Suppressor macrophage treated with lipopolysaccharide for 1 hour (primary cell): ENCODE measurements at regions not wholly inside any gene's neighbourhood (a gene's known extent, or its start where the extent isn't known, plus 50 kb on each side); places are given as distances from the start of the nearest gene placed in this dataset.

Experiments used
- DNase-seq, 3 donors: peaks; one replicate each; pipeline ENCODE4 v3.0.0-alpha.2; 2020 to 2022

DNA sequence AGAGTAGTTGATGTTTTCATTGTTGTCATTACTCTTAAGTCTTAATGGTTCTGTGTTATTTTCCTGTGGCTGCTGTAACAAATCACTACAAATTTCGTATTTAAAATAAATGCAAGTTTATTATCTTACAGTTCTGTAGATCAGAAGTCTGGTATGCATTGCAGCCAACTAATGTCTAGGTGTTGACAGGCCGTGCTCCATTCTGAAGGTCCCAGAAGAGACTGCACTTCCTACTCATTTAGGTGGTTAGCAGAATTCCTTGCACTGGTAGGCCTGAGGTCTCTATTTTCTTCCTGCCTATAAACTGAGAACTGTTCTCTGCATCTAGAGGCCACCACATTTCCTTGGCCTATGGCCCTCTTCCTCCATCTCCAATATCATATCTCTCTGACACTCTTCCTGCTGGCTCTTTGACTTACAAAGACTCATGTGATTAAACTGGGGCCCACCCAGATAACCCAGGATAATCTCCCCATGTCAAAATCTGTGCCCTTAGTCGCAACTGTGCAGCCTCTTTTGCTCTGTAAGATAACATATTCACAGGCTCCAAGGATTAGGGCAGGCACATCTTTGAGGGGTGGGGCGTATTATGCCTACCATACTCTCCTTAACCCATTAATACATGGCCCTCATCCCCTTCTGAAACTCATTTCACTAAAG lies 468.4 kb downstream of the FOXO1 start:
- DNase-seq, result no peak

DNA sequence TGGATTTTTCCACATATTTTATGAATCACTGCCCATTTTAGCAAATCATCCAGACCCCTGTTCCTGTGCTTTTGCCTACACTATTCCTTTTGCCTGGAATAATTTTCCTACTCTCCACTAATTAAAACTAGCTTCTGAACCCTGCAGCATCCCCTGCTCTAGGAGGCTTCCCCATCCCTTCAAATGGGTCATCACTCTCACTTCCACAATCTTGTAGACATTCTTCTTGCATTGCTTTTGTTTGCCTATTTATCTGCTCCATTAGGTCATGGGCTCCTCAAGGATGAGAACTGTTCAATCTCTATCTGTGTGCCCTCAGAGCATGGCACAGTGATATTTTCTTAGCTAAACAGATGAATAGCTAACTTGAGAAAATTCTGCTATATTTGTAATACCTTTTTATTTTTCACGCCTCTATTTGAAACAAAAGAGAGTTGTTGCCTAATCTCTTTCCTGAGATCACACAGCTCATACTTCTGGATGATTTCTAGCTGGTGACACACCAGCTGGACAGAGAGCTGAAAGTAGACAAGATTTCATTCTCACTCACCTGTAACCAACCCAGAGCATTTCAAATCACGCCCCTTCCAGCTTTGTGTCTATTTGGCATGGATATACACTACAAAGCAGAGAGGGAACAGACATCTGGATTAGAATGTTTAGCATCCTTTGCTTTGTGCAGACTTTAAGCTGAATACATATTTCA lies 466.0 kb downstream of the FOXO1 start:
- DNase-seq, result peak; percentile 15 to 49 (median 33)

DNA sequence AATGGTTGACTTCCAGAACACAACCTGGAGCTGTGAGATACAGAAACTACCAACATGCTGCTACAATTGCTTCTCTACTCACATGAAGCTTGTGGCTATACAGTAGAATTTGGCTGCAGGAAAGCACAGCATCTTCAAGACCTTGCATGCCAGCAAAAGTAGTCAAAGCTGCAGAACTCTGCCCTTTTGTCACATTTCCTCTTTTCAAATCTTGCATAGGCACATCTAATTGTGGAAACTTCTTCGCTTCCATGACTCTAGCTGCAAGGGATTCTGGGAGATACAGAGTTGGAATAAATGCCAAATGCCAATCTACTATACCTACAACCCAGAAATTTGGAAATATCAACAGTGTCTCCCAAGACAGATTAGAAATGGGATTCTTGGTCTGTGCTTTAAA lies 462.2 kb downstream of the FOXO1 start:
- DNase-seq, result no peak

DNA sequence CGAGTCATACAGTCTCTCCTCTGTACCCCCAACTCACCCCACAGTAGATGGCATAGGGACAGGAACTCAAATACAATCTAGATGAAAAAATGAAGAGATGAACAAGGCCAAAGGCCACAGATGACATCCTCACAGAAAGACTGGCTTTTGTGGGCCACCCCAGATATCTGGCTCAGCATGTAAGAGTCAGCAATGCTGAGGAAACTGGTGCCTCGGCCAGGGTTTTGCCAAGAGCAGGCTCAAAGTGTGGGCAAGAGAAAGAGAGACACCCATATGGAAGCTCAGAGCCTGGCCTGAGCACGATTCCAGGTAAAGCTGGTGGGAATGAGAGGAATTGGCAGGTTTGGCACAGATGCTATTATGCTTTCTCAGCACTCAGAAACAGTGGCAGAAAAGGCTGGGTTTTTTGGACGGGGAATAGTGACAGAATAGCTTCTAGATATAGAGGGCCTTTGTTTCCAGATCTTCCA lies 460.6 kb downstream of the FOXO1 start:
- DNase-seq, result no peak

DNA sequence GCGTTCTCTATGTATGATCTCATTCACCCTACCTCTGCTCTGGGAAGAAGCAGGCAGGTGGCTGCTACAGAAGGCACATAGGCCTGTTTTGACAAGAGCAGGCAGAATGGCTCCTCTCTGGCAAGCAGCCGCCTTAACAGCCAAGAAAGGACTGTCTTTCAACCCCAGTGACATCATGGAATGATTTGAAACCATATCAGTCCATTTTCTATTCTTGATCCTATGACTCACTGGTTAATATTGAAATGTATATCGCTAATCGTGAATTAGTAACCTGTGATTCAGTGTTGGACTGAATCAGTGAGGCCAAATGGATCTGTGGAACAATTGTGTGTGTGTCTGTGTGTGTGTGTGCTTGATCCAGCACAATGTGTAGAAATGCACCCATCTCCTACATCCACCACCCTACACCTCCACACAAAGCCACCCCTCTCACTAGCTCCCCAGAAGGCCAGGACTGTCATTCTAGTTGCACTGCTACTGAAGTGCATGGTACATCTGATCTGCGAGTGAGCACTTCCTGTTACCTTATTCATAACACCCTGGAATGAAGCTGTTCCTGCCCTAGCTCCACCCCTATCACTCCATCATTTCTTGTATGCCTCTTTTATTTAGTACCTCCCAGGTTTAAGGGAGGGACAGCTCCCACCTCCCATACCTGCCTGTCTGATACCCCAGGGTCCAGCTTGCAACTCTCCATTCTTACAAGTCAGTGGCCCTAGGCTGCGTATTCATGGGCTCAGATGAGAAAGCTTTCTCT lies 460.0 kb downstream of the FOXO1 start:
- DNase-seq, result peak in 1 of 3 donors; percentile 23

DNA sequence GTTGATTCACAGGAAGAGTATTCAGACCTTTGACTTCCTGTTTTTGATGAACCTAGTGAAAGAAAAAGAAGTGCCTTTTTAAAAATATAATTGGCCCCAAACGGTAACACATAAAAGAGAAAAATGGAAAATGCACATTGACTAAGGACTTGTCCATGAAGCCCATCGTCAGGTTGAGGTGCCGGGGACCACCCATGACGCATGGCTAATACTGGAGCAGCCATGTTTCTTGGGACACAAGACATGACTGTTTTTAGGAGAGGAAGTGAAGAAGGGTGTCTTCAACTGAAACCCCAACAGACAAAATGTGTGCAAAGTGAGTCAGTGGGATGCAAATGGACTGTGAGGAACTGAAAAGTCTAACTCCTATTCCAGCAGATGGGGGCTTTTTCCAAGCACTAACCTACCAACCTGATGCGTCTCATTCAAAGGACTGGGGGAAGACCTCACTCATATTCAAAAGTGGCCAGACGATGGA lies 459.4 kb downstream of the FOXO1 start:
- peak; percentile 27 to 54 (median 48) for DNase-seq

DNA sequence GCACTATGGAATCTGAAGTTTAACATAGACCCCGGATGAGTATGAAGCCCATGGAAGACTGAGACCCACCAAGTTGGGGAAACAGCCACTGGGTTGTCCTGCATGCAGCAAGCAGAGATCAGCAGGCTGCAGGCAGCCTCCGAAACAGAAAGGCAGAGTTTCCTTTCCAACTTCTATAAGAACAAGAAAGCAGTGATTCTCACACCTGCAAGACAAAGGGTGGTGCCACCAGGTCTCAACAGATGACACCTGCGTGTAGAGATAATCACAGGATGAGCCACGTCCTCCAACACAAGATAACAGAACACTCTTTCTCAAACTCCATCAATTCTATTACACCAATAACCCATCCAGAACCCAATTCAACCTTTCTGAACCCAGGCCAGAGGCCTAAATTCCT lies 457.9 kb downstream of the FOXO1 start:
- no peak for DNase-seq

DNA sequence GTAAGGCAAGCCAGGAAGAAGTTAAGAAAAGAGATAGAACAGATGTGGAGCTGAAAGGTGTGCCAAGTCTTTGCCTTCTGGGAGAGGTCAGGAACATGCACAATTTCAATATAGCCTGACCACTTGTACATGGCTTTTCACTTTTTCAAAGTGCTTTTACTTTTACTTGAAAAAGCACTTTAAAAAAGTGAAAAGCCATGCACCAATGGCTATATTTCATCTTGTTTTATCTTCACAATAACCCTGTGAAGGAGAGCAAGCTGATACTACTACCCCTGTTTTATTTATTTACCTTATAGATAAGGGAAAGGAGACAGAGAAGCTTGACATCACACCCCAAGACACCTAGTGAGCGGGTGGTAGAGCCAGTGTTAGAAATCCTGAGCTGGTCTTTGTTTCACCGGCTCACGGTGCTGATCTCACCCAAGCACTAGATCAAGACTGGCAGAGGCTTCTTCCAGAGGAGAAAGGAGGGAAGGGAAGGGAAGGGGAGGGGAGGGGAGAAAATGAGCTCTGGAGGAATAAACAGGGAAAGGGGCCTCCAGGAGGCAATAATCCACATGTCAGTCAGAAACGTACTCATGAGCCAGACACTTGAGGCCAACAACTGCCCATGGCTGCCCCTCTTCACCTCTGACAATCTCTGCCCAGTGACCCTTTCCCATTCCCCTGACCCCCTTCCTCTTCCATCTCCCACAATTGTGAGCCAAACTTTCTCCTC lies 455.4 kb downstream of the FOXO1 start:
- DNase-seq, result no peak

DNA sequence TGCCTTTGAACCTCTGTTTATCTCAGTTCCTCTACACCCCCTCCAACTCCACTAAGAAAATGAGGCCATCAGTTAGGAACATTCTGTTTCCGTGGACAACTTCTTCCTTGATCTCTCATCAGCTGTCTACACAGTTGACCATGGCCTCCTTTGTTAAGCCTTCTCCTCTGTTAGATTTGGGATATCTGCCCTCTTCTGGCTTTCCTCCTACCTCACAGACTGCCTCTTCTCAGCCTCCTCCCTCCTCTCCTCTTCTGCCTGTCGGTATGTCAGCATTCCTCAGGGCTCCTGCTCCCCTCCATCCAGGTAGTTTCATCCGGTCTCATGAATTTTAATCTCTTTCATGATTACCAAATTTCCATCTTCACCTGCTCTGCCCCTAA lies 454.9 kb downstream of the FOXO1 start:
- no peak for DNase-seq

DNA sequence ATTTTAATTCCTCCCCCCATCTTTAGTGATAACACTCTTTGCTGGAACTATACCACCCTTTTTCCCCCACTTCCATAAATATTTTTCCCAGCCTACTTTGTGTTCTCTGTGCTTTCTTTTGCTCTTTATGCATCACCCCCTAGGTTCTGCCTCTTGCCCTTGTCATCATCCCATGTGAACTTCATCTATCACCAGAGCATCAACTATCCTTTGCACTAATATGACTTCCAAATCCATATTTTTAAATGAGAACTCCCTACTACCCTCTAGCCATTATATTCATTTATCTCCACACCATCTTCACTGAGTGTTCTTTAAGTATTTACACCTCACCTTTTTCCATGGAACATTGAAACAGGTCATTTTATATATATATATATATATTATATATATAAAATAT lies 452.7 kb downstream of the FOXO1 start:
- DNase-seq, result no peak

DNA sequence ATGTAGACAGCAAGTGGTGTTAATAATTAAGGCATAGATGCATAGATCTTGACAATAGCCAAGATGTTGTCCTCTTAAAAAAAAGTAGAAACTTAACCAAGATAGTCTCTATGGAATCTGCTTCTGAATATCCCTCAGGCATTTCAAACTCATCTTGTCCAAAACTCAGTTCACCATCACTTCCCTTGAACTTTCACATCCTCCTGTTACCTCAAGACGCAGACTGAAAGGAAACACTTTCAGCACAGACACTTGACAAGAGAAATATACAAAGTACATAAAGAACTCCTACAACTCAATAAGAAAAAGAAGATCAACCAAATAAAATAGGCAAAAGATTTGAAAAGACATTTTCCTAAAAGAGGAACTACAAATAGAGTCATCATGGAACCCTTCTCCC lies 451.1 kb downstream of the FOXO1 start:
- no peak for DNase-seq

DNA sequence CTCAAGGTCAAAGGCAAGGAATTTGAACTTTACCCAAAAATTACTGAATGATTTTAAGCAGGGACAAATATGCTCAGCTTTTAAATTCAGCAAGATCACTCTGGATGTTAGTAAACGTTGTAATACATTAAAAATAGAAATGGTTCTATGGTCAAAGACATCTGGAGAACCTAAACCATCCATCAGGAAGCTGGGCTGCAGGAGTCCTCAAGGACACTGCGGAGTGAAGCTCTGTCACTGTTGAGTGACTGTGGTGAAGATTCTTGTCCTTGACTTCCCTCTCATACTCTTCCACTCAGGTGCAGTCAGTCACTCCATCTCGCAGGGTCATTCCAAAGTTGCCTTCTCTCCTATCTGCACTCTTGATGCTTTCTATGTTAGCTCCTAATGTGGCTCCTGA lies 450.7 kb downstream of the FOXO1 start:
- DNase-seq, result no peak

DNA sequence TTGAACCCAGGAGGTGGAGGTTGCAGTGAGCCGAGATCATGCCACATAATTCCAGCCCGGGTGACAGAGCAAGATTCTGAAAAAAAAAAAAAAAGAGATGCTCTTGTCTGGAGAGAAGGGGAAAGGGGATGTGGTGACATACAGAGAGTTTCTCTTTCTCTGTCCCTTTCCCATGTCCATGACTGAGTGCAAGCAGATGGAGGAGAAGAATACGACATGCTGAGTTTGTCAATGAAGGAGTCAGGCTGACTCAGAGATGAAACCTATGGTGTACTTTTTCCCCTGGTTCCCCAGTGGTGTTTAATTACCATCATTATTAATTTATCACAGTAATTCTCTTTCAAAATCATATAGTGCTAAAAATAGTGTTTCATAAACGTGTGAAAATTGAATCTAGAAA lies 448.8 kb downstream of the FOXO1 start:
- peak; percentile 8 to 53 (median 22) for DNase-seq

DNA sequence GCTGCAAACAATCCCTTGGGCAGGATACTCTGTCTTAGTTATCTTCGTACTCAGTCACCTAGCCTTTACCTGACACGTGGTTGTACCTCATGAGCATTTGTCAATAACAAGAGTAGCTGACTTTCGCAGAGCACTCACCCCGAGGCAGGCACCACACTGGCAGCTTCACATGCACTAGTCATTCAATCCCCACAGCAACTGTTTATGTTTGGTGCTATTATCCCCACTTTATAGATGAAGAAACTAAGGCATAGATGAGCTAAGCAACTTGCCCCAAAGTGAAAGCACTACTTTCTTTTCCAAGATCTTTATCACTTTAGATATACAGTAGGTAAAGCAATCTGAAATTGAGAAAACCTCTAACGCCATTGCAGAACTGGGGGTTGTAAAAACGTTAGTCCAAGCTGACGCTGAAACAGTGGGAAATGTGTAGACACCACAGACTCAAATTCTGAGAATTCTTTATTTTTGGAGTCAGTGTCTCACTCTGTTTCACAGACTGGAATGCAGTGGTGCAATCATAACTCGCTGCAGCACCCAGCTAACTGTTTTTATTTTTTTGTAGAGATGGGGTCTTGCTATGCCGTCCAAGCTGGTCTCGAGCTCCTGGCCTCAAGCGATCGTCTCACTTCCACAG lies 446.0 kb downstream of the FOXO1 start:
- DNase-seq, result no peak

DNA sequence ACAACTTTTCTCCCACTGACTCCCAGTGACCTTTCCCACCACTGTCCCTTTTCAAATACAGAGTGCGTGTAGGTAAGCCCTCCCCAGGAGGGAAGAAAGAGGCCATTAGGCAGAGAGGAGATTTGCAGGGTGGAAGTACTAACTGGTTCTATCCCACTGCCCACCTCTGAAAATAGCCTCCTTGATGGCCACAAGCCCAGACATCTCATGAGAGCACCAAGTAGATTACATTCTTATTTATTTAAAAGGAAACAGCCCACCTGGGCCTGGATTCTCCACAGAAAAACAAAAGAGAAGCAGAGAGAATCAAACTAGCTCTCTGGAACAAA lies 445.3 kb downstream of the FOXO1 start:
- no peak for DNase-seq

DNA sequence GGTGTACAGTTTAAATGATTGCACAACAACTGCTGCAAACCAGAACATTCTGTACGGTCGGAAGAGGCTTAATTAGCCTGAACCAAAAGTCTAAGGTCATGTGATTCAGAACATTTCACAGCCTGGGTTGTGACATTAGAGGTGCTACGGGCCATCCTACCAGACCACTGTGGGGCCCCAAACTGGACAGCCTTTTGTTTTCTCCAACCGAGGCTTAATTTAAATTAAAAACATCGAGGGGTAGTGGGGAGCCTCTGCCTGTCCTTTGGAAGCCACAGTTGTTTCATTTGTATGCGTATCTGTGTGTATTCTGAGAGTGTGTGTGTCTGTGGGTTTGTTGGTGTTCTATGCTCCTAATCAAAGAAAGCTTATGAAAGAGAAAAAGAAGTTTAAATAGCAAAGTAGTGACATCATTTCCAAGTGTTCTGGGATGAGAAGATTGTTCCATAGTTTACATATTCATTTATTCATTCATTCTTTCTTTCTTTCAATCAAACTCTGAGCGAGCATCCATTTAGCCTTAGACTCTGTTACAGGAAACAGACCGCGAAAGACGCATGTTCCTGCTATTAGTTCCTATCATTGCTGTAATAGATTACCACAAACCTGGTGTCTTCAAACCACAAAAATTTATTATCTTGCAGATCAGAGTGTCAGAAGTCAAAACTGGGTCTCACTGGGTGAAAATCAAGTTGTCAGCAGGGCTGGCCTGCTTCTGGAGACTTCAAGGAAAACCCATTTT lies 444.8 kb downstream of the FOXO1 start:
- DNase-seq, result no peak

DNA sequence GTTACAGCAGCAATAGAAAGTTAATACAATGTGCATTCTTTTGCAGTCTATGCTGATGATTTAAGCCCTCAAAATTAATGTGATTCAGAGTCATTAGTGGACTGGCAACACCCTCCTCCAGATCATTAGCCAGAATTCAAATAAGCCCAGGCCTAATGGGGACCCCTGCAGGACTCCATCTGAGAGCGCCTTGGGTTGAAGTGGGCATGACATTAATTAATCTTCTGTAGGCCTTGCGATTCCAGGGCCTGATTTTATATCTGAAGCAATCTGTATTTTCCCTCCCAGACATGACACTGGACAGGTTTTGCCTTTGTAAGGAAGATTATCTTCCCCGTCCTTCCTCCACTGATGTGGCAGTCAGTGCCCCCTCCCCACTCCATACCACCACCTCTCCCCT lies 442.9 kb downstream of the FOXO1 start:
- DNase-seq, result no peak

DNA sequence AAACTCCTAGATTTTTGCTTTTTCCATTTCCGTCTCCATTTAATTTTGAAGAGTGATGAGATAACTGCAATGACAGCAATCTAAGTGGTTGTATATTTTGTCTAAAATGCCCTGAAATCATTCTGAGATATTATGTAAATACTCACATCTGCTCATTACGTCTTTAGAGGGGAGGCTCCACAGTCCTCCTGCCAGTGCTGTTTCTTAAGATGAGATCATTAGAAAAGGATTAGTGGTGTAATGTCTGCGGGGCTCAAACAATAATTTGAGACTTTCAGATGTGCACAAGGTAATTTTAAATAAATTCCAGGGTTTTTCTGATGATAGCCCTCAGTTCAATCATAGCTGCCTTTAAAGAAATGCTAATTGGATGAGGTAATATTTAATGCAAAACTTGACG lies 437.9 kb downstream of the FOXO1 start:
- no peak for DNase-seq

DNA sequence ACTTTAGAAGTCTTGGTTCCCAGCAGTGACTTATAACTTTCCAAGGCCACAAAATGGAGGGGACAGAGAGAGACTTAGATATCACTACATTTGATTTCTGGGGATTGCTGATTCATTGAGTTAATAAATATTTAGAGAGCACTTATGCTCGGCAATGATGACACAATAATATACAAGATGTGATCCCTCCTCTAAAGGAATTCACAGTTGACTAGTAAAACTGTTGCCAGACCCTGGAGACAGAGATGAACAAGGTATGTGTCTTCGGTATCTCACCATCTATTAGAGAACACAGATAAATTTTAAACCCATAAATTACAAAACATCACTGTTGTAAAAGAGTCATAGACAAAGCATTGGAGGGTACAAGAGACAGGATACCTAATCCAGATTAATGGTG lies 437.5 kb downstream of the FOXO1 start:
- no peak for DNase-seq

DNA sequence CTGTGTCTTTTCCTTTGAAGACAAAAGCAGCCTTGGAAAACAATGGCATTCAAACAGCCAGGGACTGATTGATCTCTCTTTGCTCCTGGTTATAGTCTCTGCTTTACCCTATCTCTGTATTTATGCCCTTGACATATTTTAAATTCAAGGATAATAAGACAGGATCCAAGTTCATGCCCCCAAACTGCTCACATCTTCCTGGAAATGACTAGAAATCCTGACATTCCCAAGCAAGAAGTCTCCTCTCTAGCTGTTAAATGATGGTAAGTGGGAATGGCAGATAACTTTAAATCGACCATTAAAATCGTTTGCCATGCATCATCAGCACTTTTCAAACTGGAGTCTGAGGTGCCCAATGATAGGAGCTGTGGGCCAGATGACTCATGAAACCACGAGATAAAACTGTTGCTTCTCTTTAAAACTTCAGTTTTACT lies 435.6 kb downstream of the FOXO1 start:
- peak in 2 of 3 donors; percentile 15 to 20 for DNase-seq

DNA sequence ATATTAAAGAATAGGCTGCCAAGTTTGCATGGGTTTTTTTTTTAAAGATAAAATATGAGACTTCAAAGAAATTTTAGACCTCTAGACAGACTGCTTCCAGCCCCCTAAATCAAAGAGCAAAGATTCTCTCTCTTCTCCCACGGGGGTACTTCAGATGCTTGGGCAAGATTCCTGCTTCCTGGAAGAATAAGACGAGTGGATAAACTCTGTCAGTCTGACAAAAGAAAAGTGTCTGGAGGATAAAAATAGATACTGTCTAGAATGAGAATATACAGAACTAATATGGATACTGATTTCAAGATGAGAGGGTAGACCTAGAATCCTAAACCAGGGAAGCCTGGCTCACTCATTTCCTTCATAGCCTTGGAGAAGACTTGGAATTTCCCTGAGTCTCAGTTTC lies 435.1 kb downstream of the FOXO1 start:
- no peak for DNase-seq

DNA sequence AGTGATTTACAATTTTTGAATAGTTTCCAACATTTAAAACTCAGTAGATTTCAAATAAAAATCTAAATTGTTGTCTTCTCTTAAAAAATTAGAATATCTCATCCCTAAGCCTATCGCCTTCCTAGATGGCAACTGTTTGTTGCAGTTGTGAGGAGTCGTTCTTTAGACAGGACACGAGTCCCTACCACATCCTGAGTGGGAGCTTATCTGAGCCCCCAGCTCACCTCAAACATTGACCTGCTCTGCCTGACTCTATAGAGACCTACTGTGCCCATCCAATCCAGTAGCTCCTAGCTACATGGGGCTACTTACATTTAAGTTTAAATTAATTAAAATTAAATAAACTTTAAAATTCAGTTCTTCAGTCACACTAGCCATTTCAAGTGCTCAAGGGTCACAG lies 434.7 kb downstream of the FOXO1 start:
- no peak for DNase-seq
